Omental fat pad (tissue), 3 donors: ENCODE measurements at regions not wholly inside any gene's neighbourhood (a gene's known extent, or its start where the extent isn't known, plus 50 kb on each side); places are given as distances from the start of the nearest gene placed in this dataset.

Experiments
- ATAC-seq: fragments of 150-250 bp; one replicate; pipeline ENCODE4 v1.9.1; 2016; ENCODE audit warnings: mild to moderate bottlenecking, moderate library complexity; ENCODE audit not compliant: low FRiP score
- DNase-seq: peaks from one replicate; pipeline ENCODE4 v3.0.0-alpha.2; 2019; ENCODE audit warnings: low spot score
- TF ChIP-seq, protein P1 (sequence below), 3 donors: fragments of 450-650 bp; IDR thresholded peaks; one replicate each; pipeline ENCODE4 v1.5.1; 2016 to 2017; ENCODE audit warnings: antibody characterized with exemption in 3 of 3, mild to moderate bottlenecking in 3 of 3, moderate library complexity in 2 of 3

DNA sequence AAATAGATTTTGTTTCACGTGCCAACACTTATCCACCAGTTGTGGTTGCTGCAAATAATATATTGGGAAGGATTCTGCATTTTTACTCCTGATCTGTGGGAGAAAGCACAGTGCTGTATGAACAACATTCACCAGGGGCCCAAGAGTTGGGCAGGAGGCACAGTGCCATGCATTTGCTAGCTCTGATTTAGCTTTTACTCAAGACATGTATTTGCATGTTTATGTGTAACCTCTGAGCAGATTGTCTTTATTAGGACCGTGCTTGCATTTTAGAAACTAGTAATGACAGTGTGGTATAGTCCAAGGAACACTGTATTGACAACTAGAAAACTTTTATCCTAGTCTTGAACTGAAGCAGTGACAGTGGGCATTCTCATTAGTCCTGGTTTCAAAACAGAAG is 133.9 kb upstream of the B3GALT2 start:
- no peak for ATAC-seq
- no peak for DNase-seq
- TF ChIP-seq, protein P1, sequence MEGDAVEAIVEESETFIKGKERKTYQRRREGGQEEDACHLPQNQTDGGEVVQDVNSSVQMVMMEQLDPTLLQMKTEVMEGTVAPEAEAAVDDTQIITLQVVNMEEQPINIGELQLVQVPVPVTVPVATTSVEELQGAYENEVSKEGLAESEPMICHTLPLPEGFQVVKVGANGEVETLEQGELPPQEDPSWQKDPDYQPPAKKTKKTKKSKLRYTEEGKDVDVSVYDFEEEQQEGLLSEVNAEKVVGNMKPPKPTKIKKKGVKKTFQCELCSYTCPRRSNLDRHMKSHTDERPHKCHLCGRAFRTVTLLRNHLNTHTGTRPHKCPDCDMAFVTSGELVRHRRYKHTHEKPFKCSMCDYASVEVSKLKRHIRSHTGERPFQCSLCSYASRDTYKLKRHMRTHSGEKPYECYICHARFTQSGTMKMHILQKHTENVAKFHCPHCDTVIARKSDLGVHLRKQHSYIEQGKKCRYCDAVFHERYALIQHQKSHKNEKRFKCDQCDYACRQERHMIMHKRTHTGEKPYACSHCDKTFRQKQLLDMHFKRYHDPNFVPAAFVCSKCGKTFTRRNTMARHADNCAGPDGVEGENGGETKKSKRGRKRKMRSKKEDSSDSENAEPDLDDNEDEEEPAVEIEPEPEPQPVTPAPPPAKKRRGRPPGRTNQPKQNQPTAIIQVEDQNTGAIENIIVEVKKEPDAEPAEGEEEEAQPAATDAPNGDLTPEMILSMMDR (IDR thresholded peaks at IDR 0.05), result no peak

DNA sequence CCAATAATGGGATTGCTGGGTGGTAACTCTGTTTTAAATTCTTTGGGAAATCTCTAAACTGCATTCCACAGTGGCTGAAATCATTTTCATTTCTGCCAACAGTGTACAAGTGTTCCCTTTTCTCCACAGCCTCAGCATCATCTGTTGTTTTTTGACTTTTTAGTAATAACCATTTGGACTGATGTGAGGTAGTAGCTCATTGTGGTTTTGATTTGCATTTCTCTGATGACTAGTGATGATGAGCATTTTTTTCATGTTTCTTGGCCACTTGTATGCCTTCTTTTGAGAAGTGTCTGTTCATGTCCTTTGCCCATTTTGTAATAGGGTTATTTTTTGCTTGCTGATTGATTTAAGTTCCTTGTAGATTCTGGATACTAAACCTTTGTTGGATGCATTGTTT is 131.9 kb upstream of the B3GALT2 start:
- ATAC-seq, result no peak
- TF ChIP-seq, protein P1 (IDR thresholded peaks at IDR 0.05), result no peak
- no peak for DNase-seq

DNA sequence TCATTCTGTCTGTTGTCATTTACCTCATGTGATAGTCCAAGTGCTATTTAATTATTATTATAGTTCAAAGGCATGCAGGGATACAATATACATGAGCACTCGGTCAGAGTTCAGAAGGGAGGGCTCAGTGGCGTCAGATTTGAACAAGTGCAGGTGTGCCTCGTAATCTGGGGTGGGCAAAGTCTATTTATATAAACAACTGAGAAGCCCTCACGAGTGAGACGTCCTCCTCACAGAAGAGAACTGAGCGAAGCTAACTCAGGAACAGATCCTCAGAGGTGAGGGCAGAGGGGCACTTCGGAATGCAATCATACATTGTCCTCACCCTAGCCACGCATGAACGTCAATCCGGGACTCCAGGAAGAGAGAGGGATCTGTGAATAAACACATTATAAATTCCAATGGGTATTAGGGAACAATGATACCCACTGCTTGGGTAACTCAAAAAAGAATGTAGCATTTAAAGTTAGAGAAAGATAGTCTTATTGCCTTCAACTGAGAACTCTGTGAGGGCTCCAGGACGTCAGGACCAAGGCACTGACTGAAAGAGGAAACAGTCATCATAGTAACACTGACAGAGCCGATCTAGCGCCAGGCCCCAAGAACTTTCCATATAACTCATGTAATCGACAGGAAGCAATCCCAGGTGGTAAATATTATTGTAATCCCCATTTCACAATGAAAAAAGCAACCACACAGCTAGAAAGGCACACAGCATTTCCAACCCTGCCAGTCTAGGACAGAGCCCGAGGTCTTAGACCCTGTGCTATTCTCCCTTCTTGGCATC is 127.1 kb upstream of the B3GALT2 start:
- no peak for DNase-seq
- TF ChIP-seq, protein P1 (IDR thresholded peaks at IDR 0.05), result no peak
- ATAC-seq, result no peak

DNA sequence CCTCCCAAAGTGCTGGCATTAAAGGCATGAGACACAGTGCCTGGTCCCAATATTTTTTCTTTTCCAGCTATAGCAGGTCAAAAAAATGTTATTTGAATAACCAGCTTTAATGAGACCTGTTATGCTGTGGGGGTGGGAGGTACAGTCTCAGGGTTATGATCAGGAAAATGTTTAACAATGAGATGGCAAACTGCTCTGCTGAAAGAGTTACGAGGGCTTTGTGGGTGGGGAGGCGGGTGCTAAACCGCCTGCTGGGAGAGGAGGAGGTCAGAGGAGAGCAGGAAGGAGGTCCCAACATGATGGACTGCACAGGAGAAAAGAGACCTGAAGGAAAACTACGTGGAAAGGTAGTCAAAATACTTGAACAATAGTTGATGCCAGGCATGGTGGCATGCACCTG is 126.0 kb upstream of the B3GALT2 start:
- no peak for DNase-seq
- TF ChIP-seq, protein P1 (IDR thresholded peaks at IDR 0.05), result no peak
- no peak for ATAC-seq

DNA sequence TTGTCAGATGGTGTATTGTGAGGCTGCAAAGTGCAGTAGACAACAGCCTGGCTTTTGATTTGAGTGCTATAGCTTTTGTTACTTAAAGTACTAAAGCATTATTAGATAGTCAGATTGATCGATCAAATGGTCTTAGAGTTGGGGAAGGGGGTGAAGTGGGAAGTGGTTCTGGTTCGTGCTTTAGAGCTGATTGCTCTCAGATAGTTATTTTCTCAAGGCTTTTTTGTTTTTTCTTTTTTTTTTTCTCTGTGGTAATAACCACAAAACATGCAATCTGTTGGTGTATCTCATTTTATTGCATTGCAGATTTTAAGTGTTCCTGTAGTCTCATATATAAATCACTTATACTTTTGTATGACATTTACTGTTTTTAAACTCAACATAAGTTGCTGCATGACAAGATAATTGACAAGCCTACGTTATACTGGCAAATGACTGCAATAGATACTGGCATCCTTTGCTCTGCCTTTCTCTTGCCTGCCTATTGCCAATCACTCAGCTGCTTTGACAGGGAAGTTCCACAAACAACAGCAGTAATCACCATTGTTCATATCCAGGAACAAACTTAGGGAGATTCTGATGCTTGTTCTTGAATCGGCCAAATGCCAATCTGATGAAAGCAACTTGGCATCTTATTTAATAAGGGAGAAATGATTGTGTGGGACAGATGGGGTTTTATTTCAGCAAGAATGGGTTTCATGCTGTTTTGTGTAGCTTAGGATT is 125.0 kb upstream of the B3GALT2 start:
- TF ChIP-seq, protein P1 (IDR thresholded peaks at IDR 0.05), result no peak
- ATAC-seq (no peak), DNase-seq (no peak)

DNA sequence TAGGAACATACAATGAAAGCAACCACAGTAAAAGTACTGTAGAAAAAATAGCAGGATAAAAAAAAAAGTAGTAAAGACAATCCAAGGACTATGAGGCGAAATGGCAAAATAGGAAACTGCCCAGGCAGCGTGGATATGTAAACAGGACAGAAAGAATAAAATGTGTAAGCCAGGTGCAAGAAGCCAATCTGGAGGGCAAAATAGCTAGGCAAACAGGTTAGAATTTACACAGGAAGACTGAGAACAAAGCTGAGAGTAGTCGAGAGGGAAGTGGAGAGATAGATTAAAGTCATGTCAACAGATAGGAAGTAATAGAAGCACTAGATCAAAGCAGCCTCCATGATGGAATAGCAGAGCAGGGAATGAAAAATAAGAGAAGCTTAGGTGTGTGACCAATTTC is 124.2 kb upstream of the B3GALT2 start:
- ATAC-seq (no peak), DNase-seq (no peak)
- TF ChIP-seq, protein P1 (IDR thresholded peaks at IDR 0.05), result no peak
